Activated T-cell treated with anti-CD3 and anti-CD28 coated beads, Interleukin-2, amount 50 U/mL, for 72 hours (primary cell): ENCODE measurements at regions not wholly inside any gene's neighbourhood (a gene's known extent, or its start where the extent isn't known, plus 50 kb on each side); places are given as distances from the start of the nearest gene placed in this dataset.
"Not testable (repeated sequence)": the region's sequence is repeated elsewhere in the genome, so short reads cannot be mapped to it uniquely, and the experiment has no call there.

ENCODE experiments used
- ATAC-seq, 2 donors: fragments of 150-1000 bp; cut with Tn5 transposase; replicated peaks in 1 of 2; 2 replicates each; pipeline ENCODE4 v1.10.0; 2021; ENCODE audit warnings: moderate library complexity in 2 of 2, mild to moderate bottlenecking in 1 of 2
- DNase-seq, 2 donors: peaks; one replicate each; pipeline ENCODE4 v3.0.0; 2021 to 2022; ENCODE audit warnings: mixed read lengths in 1 of 2
- H3K27ac Mint-ChIP-seq: one replicate; pipeline ENCODE4 v1.8.0; 2022; ENCODE audit warnings: mild to moderate bottlenecking, moderate library complexity, mixed read lengths
- H3K27me3 Mint-ChIP-seq: one replicate; pipeline ENCODE4 v1.8.0; 2022; ENCODE audit warnings: low read depth, mixed read lengths
- H3K36me3 Mint-ChIP-seq, 2 donors: one replicate each; pipeline ENCODE4 v1.8.0; 2022; ENCODE audit warnings: mixed read lengths in 2 of 2, mild to moderate bottlenecking in 1 of 2; ENCODE audit not compliant: insufficient read depth in 2 of 2
- H3K4me1 Mint-ChIP-seq: one replicate; pipeline ENCODE4 v1.8.0; 2022; ENCODE audit warnings: low read depth, mixed read lengths
- H3K4me3 Mint-ChIP-seq, 2 donors: one replicate each; pipeline ENCODE4 v1.8.0; 2022; ENCODE audit warnings: mild to moderate bottlenecking in 2 of 2, mixed read lengths in 2 of 2, moderate library complexity in 2 of 2
- H3K9me3 Mint-ChIP-seq, 2 donors: one replicate each; pipeline ENCODE4 v1.8.0; 2022; ENCODE audit warnings: mixed read lengths in 2 of 2

GRCh38 chr1:146774271-146774670 is 163.9 kb upstream of the NBPF12 start:
- H3K4me3 Mint-ChIP-seq, H3K36me3 Mint-ChIP-seq, ATAC-seq, H3K27ac Mint-ChIP-seq, DNase-seq, H3K9me3 Mint-ChIP-seq, H3K4me1 Mint-ChIP-seq, H3K27me3 Mint-ChIP-seq: not testable (repeated sequence)

GRCh38 chr1:146771409-146771808 is 166.7 kb upstream of the NBPF12 start:
- H3K27ac Mint-ChIP-seq, H3K27me3 Mint-ChIP-seq, H3K36me3 Mint-ChIP-seq, H3K4me1 Mint-ChIP-seq, H3K9me3 Mint-ChIP-seq, ATAC-seq, H3K4me3 Mint-ChIP-seq, DNase-seq: not testable (repeated sequence)

- H3K4me3 Mint-ChIP-seq, DNase-seq, H3K36me3 Mint-ChIP-seq, H3K27ac Mint-ChIP-seq, H3K4me1 Mint-ChIP-seq, H3K27me3 Mint-ChIP-seq, H3K9me3 Mint-ChIP-seq, ATAC-seq: not testable (repeated sequence)
Measured at GRCh38 chr1:146770998-146771397, 167.1 kb upstream of the NBPF12 start.

- not testable (repeated sequence) for ATAC-seq, DNase-seq, H3K4me3 Mint-ChIP-seq, H3K4me1 Mint-ChIP-seq, H3K27me3 Mint-ChIP-seq, H3K9me3 Mint-ChIP-seq, H3K27ac Mint-ChIP-seq, H3K36me3 Mint-ChIP-seq
Measured at GRCh38 chr1:146763234-146763633, 174.9 kb upstream of the NBPF12 start.

- not testable (repeated sequence) for DNase-seq, H3K27ac Mint-ChIP-seq, H3K4me3 Mint-ChIP-seq, H3K27me3 Mint-ChIP-seq, H3K9me3 Mint-ChIP-seq, H3K36me3 Mint-ChIP-seq, ATAC-seq, H3K4me1 Mint-ChIP-seq
Measured at GRCh38 chr1:146756858-146757257, 181.3 kb upstream of the NBPF12 start.

GRCh38 chr1:146748686-146749085 is 189.4 kb upstream of the NBPF12 start:
- DNase-seq, H3K36me3 Mint-ChIP-seq, H3K27ac Mint-ChIP-seq, H3K4me1 Mint-ChIP-seq, ATAC-seq, H3K4me3 Mint-ChIP-seq, H3K27me3 Mint-ChIP-seq, H3K9me3 Mint-ChIP-seq: not testable (repeated sequence)

GRCh38 chr1:146731981-146732680 is 206.0 kb upstream of the NBPF12 start:
- H3K27me3 Mint-ChIP-seq, H3K9me3 Mint-ChIP-seq, H3K36me3 Mint-ChIP-seq, DNase-seq, H3K4me3 Mint-ChIP-seq, ATAC-seq, H3K4me1 Mint-ChIP-seq, H3K27ac Mint-ChIP-seq: not testable (repeated sequence)

GRCh38 chr1:146729642-146730344 is 208.3 kb upstream of the NBPF12 start:
- not testable (repeated sequence) for H3K27ac Mint-ChIP-seq, ATAC-seq, H3K36me3 Mint-ChIP-seq, H3K4me1 Mint-ChIP-seq, H3K4me3 Mint-ChIP-seq, H3K9me3 Mint-ChIP-seq, H3K27me3 Mint-ChIP-seq, DNase-seq

GRCh38 chr1:146715054-146715453 is 223.1 kb upstream of the NBPF12 start:
- H3K4me1 Mint-ChIP-seq, DNase-seq, H3K27ac Mint-ChIP-seq, H3K27me3 Mint-ChIP-seq, H3K9me3 Mint-ChIP-seq, H3K4me3 Mint-ChIP-seq, ATAC-seq, H3K36me3 Mint-ChIP-seq: not testable (repeated sequence)

GRCh38 chr1:146710838-146711521 is 227.1 kb upstream of the NBPF12 start:
- H3K27me3 Mint-ChIP-seq, H3K4me3 Mint-ChIP-seq, H3K27ac Mint-ChIP-seq, H3K4me1 Mint-ChIP-seq, H3K9me3 Mint-ChIP-seq, H3K36me3 Mint-ChIP-seq: not testable (repeated sequence)
- peak in 1 of 2 donors; percentile 59 for ATAC-seq
- DNase-seq = peak; percentile 2 to 8

- not testable (repeated sequence) for DNase-seq, H3K36me3 Mint-ChIP-seq, ATAC-seq, H3K4me3 Mint-ChIP-seq, H3K27me3 Mint-ChIP-seq, H3K27ac Mint-ChIP-seq, H3K4me1 Mint-ChIP-seq, H3K9me3 Mint-ChIP-seq
Measured at GRCh38 chr1:146709302-146709701, 228.8 kb upstream of the NBPF12 start.

GRCh38 chr1:146704162-146704724 is 233.9 kb upstream of the NBPF12 start:
- not testable (repeated sequence) for H3K27ac Mint-ChIP-seq, H3K4me3 Mint-ChIP-seq, H3K36me3 Mint-ChIP-seq, H3K9me3 Mint-ChIP-seq, DNase-seq, H3K4me1 Mint-ChIP-seq, ATAC-seq, H3K27me3 Mint-ChIP-seq

- H3K27ac Mint-ChIP-seq, H3K9me3 Mint-ChIP-seq, H3K4me3 Mint-ChIP-seq, H3K27me3 Mint-ChIP-seq, ATAC-seq, H3K36me3 Mint-ChIP-seq, DNase-seq, H3K4me1 Mint-ChIP-seq: not testable (repeated sequence)
Measured at GRCh38 chr1:146701320-146701719, 236.8 kb upstream of the NBPF12 start.
